GM21723 (cell line): ENCODE measurements at regions not wholly inside any gene's neighbourhood (a gene's known extent, or its start where the extent isn't known, plus 50 kb on each side); places are given as distances from the start of the nearest gene placed in this dataset.
A peak's percentile ranks its signal among the peaks of the same experiment; 100 is the strongest.
"Not testable (repeated sequence)": the region's sequence is repeated elsewhere in the genome, so short reads cannot be mapped to it uniquely, and the experiment has no call there.

ENCODE experiments used
- ATAC-seq: cut with Tn5 transposase; IDR thresholded peaks from one replicate; pipeline ENCODE4 v1.9.1; 2021; ENCODE audit warnings: mild to moderate bottlenecking, moderate library complexity; ENCODE audit not compliant: unreplicated experiment

GRCh38 chr9:87781331-87781730 is 55.4 kb downstream of the CTSL start:
- no peak for ATAC-seq

- no peak for ATAC-seq
Measured at GRCh38 chr9:87783180-87783579, 57.3 kb downstream of the CTSL start.

DNA sequence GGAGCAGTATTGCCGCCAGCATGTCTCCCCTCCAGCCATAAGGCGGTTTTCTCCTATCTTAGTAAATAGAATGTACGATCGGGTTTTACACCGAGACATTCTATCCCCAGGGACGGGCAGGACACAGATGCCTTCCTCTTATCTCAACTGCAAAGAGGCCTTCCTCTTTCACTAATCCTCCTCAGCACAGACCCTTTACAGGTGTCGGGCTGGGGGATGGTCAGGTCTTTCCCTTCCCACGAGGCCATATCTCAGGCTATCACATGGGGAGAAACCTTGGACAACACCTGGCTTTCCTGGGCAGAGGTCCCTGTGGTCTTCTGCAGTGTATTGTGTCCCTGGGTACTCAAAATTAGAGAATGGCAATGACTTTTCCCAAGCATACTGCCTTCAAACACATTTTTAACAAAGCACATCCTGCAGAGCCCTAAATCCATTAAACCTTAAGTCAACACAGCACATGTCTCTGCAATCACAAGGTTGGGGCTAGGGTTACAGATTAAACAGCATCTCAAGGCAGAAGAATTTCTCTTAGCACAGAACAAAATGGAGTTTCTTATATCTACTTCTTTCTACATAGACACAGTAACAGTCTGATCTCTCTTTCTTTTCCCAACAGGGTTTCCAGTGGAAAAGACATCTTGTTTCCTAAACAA is 59.5 kb downstream of the CTSL start:
- not testable (repeated sequence) for ATAC-seq

DNA sequence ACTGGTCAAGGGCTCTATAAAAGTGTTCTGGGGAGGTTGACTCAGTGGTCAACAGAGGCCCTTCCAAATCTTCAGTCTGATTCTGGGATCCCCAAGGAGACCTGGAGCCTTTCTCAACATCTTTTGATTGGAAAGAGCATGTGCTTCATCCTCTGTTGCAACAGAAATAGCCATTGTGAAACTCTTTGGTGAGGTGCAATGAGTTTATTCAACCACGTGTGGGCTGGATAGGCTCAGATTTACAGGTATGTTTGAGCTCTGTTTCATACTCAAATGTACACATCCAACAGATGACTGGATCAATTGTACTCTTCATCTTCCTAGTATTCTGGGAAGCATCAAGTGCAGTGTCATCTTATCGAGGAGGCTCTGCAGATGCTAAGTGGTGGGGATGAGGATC is 60.5 kb downstream of the CTSL start:
- ATAC-seq, result no peak

GRCh38 chr9:87786876-87787275 is 61.0 kb downstream of the CTSL start:
- ATAC-seq, result no peak

GRCh38 chr9:87787735-87788134 is 61.8 kb downstream of the CTSL start:
- ATAC-seq, result no peak

DNA sequence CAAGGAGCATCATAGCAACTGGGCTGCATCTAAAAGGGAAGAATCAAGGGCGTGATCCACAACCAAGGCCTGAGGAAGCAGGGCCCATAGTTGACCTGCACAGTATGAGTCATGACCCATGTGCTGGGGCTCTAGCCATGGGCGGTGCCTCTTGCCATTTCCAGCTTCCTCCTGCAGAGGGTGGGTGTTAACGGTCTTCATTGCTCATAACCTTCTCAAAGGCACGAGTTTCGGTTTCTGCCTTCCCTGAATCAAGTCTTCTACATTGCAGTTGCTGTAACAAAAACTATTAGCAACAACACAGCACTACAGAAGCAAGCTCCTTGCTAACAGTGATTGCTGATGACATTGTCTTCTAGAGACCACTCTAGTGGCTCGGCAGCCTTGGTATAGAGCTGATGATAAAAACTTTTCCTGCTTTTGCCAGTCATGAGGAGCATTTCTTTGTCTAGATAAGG is 66.9 kb downstream of the CTSL start:
- ATAC-seq, result peak; percentile 96

- no peak for ATAC-seq
Measured at GRCh38 chr9:87793292-87793691, 67.4 kb downstream of the CTSL start.

- ATAC-seq, result no peak
Measured at GRCh38 chr9:87795178-87795577, 69.3 kb downstream of the CTSL start.

DNA sequence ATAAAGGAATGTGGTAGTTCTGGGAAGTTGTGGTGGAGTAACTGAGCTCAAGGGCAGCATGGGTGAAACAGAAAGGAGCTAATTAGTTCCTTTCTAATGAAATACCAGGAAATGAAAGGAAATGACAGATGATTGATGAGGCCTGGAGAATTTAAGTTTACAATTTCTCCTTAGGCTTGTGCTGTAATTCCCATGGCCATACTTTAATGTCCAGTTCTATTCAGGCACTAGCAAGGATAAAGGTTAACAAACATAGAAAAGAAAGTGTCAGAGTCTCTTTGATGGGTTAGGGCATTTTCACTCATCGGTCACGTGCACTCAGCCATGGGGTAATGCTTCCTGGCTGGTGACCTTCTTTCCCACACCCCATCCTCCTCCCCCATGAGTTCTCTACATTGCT is 70.3 kb downstream of the CTSL start:
- ATAC-seq, result no peak

- ATAC-seq, result no peak
Measured at GRCh38 chr9:87798261-87798833, 72.4 kb downstream of the CTSL start.

GRCh38 chr9:87799503-87799902 is 73.6 kb downstream of the CTSL start:
- ATAC-seq, result no peak

GRCh38 chr9:87800456-87800855 is 74.5 kb downstream of the CTSL start:
- no peak for ATAC-seq

- no peak for ATAC-seq
Measured at GRCh38 chr9:87801013-87801412, 75.1 kb downstream of the CTSL start.

GRCh38 chr9:87803166-87803565 is 77.2 kb downstream of the CTSL start:
- ATAC-seq, result no peak

GRCh38 chr9:87803623-87804345 is 77.9 kb downstream of the CTSL start:
- no peak for ATAC-seq

- ATAC-seq, result no peak
Measured at GRCh38 chr9:87805259-87805658, 77.4 kb upstream of the SPATA31E1 start.

DNA sequence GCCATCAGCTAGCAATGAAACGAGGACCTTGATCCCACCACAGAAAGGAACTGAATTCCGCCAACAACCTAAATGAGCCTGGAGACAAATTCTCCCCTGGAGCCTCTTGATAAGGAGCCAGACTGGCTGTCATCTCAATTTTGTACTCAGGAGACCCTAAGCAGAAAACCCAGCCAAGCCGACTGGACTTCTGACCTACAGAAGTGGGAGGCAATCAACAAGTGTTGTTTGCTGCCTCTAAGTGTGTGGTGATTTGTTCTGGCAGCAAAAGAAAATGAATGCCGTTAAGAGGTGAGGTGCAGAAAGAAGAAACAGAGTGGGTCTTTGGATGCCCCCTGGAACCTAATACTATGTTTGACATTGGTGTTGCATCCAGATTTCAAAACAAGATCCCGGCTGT is 72.7 kb upstream of the SPATA31E1 start:
- no peak for ATAC-seq

GRCh38 chr9:87810679-87811178 is 71.9 kb upstream of the SPATA31E1 start:
- no peak for ATAC-seq

DNA sequence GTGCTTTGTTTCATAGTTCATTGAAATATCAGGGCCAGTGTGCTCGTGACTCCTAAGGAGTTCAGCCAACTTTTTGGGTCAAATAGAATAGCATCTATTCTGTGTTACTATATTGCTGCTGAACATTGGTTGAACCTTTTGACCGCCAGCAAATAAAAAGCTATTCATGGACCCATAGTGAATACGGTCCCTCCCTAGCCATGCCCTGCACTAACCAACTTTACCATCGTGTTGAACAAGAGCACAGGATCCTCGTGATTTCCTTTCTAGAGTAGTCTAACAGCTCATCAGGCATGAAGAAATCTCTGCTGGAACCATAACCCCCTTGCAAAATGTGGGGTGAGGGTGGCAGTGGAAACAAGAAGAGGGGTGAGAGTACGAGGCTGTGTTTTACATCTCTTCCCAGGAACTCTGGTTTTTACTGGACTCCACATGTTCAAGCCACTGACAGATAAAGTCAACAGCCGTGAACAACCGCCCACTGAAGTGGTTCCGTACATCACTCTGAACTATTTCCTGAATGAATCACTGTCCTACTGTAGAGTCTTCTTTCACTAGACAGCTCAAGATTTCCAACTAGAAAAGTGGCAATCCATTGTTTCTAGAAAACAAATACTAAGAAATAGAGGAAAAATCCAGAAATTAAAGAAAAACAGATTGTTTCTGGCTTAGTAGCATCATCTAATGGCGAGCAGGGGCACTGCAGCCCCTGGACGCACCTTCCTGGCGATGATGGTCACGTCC is 70.1 kb upstream of the SPATA31E1 start:
- no peak for ATAC-seq

GRCh38 chr9:87813119-87813463 is 69.6 kb upstream of the SPATA31E1 start:
- ATAC-seq, result no peak
